GM21367 (cell line): ENCODE measurements at regions not wholly inside any gene's neighbourhood (a gene's known extent, or its start where the extent isn't known, plus 50 kb on each side); places are given as distances from the start of the nearest gene placed in this dataset.
"Not testable (repeated sequence)": the region's sequence is repeated elsewhere in the genome, so short reads cannot be mapped to it uniquely, and the experiment has no call there.

Experiments used
- ATAC-seq: cut with Tn5 transposase; IDR thresholded peaks from one replicate; pipeline ENCODE4 v1.9.1; 2021; ENCODE audit not compliant: unreplicated experiment

DNA sequence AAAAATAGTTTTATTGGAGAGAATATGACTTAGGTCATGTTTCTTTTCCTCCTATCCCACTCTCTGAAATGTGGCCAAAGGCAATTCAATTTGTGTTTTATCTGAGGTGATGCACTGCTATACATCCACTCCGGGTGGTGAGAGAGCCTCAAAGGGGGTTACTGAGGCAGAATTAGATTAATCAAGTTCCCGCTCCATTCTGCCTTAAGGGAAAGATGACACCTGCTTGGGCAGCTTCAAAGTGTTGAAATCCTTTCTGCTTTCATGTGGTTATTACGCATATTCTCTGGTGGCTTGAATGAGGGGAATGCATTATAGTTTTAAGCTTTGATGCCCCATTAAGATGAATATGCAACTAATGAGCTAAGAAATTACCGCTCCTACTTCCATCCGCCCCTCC, 213.0 kb upstream of the TMEFF2 start:
- ATAC-seq: no peak

DNA sequence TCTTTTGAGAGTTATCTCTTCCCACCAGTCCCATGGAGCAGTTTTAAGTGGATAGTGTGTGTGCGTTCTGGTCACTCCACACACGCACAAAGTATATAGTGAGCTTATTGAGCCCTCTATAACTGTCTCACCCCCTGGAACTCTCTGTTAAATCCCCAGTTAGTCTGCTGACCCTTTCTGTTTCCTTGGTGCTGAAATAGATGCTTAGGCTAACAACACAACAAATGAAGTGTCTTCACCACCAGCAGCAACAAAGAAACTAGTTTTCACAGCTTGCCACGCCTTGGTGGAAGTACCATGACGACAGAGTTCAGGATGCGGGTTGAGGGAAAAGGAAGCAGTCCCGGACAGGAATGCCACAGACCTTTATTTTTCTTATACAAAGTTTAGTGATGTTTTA, 203.5 kb upstream of the TMEFF2 start:
- no peak for ATAC-seq

DNA sequence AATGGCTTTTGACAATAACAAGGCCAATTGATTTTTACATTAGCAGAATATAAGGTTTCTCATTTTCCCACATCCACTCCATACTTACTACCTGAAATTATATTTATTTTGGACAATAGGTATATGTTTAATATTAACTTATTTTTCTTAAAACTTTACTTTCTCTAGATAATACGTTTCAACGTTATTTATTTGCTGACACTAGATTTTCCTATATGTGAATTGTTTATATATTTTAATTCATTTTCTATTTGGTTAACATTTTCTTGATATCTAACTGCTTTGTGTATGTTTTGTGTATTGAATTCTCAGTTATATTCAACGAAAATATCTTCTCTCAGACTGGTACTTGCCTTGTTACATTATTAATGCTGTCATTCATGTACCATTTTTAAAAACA, 199.9 kb upstream of the TMEFF2 start:
- no peak for ATAC-seq

GRCh38 chr2:192391041-192391440, 196.3 kb upstream of the TMEFF2 start:
- ATAC-seq: no peak

- ATAC-seq: no peak
Observed at GRCh38 chr2:192390401-192390800, 195.7 kb upstream of the TMEFF2 start.

GRCh38 chr2:192384191-192384590, 189.5 kb upstream of the TMEFF2 start:
- not testable (repeated sequence) for ATAC-seq

- ATAC-seq: no peak
Observed at GRCh38 chr2:192381082-192381481, 186.3 kb upstream of the TMEFF2 start.

GRCh38 chr2:192379736-192380135, 185.0 kb upstream of the TMEFF2 start:
- no peak for ATAC-seq

- no peak for ATAC-seq
Observed at GRCh38 chr2:192377173-192377572, 182.4 kb upstream of the TMEFF2 start.

- ATAC-seq: no peak
Observed at GRCh38 chr2:192373754-192374153, 179.0 kb upstream of the TMEFF2 start.

GRCh38 chr2:192373221-192373620, 178.5 kb upstream of the TMEFF2 start:
- no peak for ATAC-seq

DNA sequence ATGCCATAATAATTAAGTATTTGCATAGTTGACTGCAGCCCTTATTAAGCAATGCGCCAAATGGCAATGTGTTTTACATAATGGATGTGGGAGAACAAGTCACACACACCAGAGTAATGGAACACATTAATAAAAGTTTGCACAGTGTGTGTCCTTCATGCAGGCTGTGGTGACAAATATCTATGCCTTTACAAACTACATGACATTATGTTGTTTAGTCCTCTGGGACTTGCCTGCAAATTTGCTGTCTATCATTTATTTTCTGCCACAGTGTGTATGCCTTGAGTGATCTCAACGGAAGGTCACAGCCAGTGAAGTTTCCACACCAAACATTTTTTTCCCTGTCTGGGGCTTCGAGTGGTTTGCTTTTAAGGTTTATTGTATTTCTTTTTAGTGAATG, 175.2 kb upstream of the TMEFF2 start:
- ATAC-seq: no peak

GRCh38 chr2:192357217-192357616, 162.5 kb upstream of the TMEFF2 start:
- no peak for ATAC-seq

DNA sequence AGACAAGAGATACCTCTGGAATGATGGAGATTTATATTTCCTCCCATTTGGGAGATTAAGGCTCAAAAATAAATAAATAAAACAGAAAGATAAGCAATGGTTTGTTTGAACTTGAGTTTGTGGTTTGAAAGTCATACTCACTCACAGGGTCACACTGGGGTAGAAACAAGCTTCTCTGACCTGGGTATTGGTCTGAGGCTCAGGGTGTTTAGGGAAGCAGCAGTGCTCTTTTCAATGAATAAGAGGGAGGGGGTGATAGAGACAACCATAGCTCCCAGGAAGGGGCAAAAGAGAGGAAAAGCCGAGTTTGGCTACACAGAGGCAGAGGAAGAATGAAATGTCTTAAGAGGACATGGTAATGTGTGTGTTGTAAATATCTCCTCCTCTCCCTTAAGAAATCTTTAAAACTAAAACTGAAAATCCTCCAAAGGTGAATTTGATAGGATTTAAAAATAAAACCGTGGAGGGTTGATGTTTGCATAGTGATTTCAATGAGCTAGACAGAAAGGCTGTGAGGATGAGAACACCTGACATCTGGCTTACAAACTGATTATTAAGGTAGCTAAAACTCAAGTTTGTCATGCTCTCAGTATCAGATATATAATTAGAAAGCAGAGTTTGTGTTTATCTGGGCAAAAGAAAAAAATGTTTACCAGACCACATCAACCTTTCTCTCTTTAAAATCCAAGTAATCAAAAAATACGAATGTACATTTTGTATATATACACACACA, 159.9 kb upstream of the TMEFF2 start:
- ATAC-seq: no peak

- no peak for ATAC-seq
Observed at GRCh38 chr2:192347542-192347941, 152.8 kb upstream of the TMEFF2 start.

DNA sequence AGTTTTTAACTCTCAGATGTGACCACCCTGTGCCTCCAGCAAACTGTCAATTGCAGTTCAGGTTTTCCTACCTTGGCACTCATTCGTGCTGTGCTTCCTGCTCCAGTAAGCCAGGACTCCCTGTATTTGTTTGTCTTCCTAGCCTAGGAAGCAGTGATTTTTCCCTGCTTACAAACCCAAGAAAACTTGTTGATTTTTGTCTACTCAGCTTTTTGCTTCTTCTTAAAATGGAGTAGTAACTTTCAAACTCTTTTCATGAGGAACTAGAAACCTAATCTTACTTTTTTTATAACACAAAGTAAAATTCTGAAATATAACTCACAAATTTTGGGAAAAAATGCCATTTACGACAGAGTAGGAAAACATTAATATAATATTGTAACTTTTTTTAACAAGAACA, 150.6 kb upstream of the TMEFF2 start:
- ATAC-seq: no peak

DNA sequence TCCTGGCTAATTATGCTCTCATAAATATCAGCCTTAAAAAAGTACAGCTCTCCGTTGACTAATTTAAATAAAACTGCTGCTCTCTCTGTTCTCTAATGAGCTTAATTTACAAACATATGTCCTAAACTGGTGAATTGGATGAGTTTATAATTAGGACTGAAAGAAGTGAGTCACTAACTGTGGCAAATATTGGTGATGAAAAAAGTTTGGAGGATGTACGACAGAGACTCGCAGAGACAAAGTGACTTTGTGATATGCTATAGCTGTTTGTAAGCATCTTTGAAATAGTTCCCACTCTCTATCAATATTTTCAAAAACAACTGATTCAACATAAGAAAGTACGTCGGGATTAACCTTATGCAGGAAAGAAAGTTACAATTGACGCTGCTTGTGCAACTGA, 138.9 kb upstream of the TMEFF2 start:
- no peak for ATAC-seq

GRCh38 chr2:192328297-192328696, 133.6 kb upstream of the TMEFF2 start:
- no peak for ATAC-seq

- ATAC-seq: no peak
Observed at GRCh38 chr2:192327576-192327975, 132.8 kb upstream of the TMEFF2 start.

DNA sequence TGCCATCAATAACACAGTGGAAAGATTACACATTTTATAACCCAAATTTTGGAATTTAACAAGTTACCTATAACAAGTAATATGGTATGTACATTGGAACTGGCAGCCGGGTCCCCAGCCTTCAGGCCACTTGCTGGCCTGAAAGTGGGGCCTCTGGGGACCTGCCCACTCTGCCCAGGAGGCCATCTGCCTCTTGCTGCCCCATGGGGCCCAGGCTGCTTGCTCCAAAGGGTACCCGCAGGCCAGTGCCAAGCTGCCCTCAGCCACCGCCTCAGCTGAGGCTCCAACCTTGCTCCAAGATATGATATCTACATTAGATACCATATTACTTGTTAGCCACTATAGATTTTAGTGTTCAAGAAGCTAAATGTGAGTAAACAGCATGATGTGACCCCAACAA, 120.8 kb upstream of the TMEFF2 start:
- ATAC-seq: no peak

- ATAC-seq: no peak
Observed at GRCh38 chr2:192314800-192315481, 120.2 kb upstream of the TMEFF2 start.

GRCh38 chr2:192313773-192314172, 119.0 kb upstream of the TMEFF2 start:
- no peak for ATAC-seq
